ENCODE measurements at regions not wholly inside any gene's neighbourhood (a gene's known extent, or its start where the extent isn't known, plus 50 kb on each side); places are given as distances from the start of the nearest gene placed in this dataset.

DNA sequence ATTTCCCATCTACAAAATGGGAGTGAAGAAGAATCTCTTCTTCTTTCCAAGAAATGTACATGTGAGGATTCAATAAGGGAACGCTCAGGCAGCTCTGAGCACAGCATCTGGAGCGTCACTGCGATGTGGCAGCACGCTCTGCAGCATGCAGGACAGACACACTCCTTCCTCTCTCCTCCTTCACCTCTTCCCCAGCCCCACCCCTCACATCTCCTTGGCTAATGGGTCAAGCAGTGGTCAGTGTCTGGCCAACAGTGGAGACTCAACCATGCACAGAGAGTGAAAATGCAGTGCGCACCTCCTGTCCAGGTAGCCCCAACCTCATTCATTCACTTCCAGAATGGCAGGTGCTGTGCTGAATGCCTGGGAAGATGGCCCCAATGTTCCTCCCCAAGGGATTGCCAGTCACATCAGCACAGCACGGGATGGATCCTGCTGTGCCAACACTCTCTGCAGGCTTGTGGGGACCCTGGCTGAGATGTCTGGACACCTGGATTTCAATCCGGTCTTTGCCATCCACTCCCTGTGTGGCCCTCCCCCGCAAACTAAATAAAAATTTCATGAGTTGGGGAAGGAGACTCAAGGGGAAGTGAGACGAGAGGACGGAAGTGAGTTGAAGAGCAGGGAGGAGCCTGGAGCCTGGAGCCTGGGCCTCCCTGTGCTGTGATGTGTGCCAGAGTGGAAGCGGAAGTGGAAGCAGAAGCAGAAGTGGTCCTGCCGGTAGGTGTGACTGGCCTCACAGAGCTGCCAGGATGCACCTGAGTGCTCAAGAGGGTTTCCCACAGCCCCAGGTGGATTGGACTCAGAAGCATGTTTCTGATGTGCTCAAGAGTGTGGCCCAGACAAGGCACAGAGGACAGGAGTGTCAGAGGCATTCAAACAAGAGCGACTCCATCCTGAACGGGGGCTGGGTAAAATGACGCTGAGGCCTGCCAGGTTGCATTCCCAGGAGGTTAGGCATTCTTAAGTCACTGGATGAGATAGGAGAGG lies 163.9 kb downstream of the SMAD6 start:
- 73 to 90% methylated on average over 15 of the region's 15 CpGs for WGBS, 2 donors
- intact Hi-C loops (cut with DNase I): no loop called here
- Histone ChIP-seq H3K27me3 (no peaks in the 10 kb centered on the region), H3K27ac (no peak overlapping the region), H3K4me1 (peaks cover 0 to 19% (median 2%) of the 10 kb centered on the region in 4 donors), H3K9me3 (no peaks in the 10 kb centered on the region), H3K36me3 (no peaks in the 10 kb centered on the region), H3K4me3 (no peak overlapping the region)
- TF ChIP-seq CTCF (IDR thresholded peaks at IDR 0.05): no peak
- no peak for TF ChIP-seq POLR2AphosphoS5 (IDR thresholded peaks at IDR 0.05)
- TF ChIP-seq POLR2A (IDR thresholded peaks at IDR 0.05): no peak
- no peak for TF ChIP-seq EP300 (IDR thresholded peaks at IDR 0.05)
- peak; percentile 68 for DNase-seq

DNA sequence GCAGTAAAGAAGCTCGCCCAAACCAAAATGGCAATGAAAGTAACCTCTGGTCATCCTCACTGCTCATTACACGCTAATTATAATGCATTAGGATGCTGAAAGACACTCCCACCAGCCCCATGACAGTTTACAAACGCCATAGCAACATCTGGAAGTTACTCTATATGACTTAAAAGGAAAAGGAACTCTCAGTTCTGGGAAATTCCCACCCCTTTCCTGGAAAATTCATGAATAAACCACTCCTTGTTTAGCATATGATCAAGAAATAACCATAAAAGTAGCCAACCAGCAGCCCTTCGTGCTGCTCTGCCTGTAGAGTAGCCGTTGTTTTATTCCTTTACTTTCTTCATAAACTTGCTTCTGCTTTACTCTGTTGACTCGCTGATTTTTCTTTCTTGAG lies 164.6 kb downstream of the SMAD6 start:
- intact Hi-C loops (cut with DNase I): no loop called here

GRCh38 chr15:66868918-66869317 lies 166.9 kb downstream of the SMAD6 start:
- no peak overlapping the region for H3K4me3 ChIP-seq
- peak; percentile 6 for DNase-seq
- no peaks in the 10 kb centered on the region for H3K27me3 ChIP-seq
- TF ChIP-seq CTCF (IDR thresholded peaks at IDR 0.05) (no peak), EP300 (IDR thresholded peaks at IDR 0.05) (no peak), POLR2A (IDR thresholded peaks at IDR 0.05) (no peak), POLR2AphosphoS5 (IDR thresholded peaks at IDR 0.05) (no peak)
- no peaks in the 10 kb centered on the region for H3K4me1 ChIP-seq
- intact Hi-C loops (cut with DNase I): no loop called here
- no peaks in the 10 kb centered on the region for H3K36me3 ChIP-seq
- 78 to 80% methylated on average over 1 of the region's 1 CpG for WGBS, 2 donors
- H3K9me3 ChIP-seq: no peaks in the 10 kb centered on the region
- H3K27ac ChIP-seq: no peak overlapping the region

More for the DNA sequence above, 164.6 kb downstream of the SMAD6 start:
- H3K4me3 ChIP-seq: no peak overlapping the region
- no peaks in the 10 kb centered on the region for H3K36me3 ChIP-seq
- H3K4me1 ChIP-seq: peaks cover 0 to 14% (median 0%) of the 10 kb centered on the region in 4 donors
- DNase-seq: no peak
- H3K9me3 ChIP-seq: no peaks in the 10 kb centered on the region
- 85 to 87% methylated on average over 6 of the region's 6 CpGs for WGBS, 2 donors
- no peaks in the 10 kb centered on the region for H3K27me3 ChIP-seq
- no peak overlapping the region for H3K27ac ChIP-seq
- TF ChIP-seq POLR2A (IDR thresholded peaks at IDR 0.05) (no peak), POLR2AphosphoS5 (IDR thresholded peaks at IDR 0.05) (no peak), EP300 (IDR thresholded peaks at IDR 0.05) (no peak), CTCF (IDR thresholded peaks at IDR 0.05) (no peak)

DNA sequence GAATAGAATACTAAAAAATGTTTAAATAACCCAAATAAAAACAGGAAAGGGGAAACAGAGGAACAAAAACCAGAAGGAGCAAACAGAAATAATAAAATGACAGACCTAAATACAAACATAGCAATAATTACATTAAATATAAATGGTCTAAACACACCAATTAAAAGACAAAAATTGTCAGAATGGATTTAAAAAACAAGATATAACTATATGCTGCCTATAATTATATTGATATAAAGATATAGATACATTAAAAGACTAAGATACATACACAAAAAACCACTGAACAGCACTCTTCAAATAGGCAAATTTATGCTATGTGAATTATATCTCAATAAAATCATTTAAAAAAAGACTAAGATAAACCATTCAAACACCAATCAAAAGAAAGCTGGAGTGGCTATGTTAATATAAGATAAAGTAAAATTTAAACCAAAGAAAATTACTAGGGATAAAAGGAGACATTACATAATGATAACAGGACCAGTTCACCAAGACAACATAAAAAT lies 168.9 kb downstream of the SMAD6 start:
- Histone ChIP-seq H3K4me1 (no peaks in the 10 kb centered on the region), H3K4me3 (no peak overlapping the region), H3K27me3 (no peaks in the 10 kb centered on the region), H3K27ac (no peak overlapping the region), H3K9me3 (no peaks in the 10 kb centered on the region), H3K36me3 (no peaks in the 10 kb centered on the region)
- DNase-seq: no peak
- intact Hi-C loops (cut with DNase I): no loop called here
- TF ChIP-seq CTCF (IDR thresholded peaks at IDR 0.05): no peak
- TF ChIP-seq EP300 (IDR thresholded peaks at IDR 0.05): no peak
- TF ChIP-seq POLR2AphosphoS5 (IDR thresholded peaks at IDR 0.05): no peak
- no peak for TF ChIP-seq POLR2A (IDR thresholded peaks at IDR 0.05)
